AG09309 (cell line): ENCODE measurements at regions not wholly inside any gene's neighbourhood (a gene's known extent, or its start where the extent isn't known, plus 50 kb on each side); places are given as distances from the start of the nearest gene placed in this dataset.

Source experiments
- DNase-seq: peaks from one replicate; pipeline ENCODE4 v3.0.0-alpha.2; 2010; ENCODE audit warnings: low read depth
- H3K4me3 ChIP-seq: 2 replicates; pipeline ENCODE4 v1.5.1; 2011; ENCODE audit warnings: mild to moderate bottlenecking, low read depth, low read length, moderate library complexity; ENCODE audit not compliant: control insufficient read depth
- TF ChIP-seq, protein P1 (sequence below): IDR thresholded peaks from 2 replicates; pipeline ENCODE4 v1.5.1; 2011; ENCODE audit warnings: mild to moderate bottlenecking, low read depth, low read length, inconsistent platforms; ENCODE audit not compliant: insufficient read depth, control insufficient read depth; ENCODE audit errors: missing control alignments

DNA sequence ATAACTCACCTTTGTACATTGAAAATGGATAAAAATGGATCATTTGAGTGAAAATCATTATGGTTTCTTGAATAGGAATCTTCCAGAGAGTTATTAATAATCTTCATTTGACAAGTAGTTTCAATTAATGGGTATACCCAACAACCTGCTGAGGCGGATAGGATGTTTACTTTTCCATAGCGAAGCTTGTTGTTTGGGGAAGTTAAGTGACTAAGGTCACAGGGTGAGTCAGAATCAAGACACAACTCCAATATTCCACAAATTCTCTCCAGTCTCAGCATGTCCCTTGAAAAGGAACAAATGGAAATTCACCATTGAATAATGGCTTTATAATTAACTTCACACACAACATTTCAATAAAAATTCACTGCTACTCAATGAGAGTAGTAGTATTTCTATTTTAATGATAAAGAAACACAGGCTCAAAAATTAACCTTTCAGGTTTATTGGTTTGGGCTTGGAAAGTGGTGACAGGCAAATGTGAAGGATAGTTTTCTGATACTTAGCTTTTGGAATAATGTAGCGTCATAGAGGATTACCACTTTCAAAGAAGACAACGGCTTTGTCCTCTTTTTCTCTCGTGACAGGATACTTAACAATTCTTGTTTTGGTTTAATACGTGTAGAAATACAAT is 211.3 kb downstream of the GPD2 start:
- no peak for DNase-seq
- no peak overlapping the region for H3K4me3 ChIP-seq
- TF ChIP-seq, protein P1, sequence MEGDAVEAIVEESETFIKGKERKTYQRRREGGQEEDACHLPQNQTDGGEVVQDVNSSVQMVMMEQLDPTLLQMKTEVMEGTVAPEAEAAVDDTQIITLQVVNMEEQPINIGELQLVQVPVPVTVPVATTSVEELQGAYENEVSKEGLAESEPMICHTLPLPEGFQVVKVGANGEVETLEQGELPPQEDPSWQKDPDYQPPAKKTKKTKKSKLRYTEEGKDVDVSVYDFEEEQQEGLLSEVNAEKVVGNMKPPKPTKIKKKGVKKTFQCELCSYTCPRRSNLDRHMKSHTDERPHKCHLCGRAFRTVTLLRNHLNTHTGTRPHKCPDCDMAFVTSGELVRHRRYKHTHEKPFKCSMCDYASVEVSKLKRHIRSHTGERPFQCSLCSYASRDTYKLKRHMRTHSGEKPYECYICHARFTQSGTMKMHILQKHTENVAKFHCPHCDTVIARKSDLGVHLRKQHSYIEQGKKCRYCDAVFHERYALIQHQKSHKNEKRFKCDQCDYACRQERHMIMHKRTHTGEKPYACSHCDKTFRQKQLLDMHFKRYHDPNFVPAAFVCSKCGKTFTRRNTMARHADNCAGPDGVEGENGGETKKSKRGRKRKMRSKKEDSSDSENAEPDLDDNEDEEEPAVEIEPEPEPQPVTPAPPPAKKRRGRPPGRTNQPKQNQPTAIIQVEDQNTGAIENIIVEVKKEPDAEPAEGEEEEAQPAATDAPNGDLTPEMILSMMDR = no peak

DNA sequence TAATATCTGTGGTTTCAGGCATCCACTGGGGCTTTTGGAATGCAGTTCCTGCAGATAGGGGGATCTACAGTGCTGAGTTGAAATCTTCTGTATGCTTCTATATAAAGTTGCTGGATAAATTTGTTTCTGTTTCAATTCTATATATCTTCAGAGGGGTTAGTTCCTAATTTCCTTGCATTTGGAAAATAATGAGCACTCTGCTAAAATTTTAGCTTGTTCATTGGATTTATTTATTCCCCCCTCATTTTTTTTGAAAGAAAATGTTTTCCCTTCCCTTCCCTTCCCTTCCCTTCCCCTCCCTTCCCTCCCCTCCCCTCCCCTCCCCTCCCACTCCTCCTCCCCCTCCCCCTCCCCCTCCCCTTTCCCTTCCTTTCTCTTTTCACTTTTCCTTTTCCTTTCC is 212.3 kb downstream of the GPD2 start:
- TF ChIP-seq, protein P1 = no peak
- no peak for DNase-seq
- H3K4me3 ChIP-seq = no peak overlapping the region

DNA sequence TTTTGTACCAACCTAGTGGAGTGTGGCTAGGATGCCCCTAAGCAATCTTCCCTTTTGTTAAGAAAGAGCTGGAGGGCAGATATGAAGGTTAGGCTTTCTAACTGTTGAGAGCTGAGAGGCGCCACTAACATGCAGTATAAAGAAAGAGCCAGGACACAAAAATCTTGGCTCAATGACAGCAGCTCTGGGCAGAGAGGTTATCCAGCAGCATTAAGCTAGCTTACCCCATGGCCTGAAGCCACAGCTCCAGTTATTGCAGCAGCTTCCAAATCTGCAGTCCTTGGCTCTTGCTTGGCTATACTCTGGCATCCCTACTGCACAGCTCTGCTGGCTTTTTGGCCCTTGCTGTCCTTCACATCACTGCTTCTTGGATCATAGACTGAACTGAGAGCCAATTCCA is 213.4 kb downstream of the GPD2 start:
- DNase-seq = no peak
- TF ChIP-seq, protein P1 = no peak
- no peak overlapping the region for H3K4me3 ChIP-seq

DNA sequence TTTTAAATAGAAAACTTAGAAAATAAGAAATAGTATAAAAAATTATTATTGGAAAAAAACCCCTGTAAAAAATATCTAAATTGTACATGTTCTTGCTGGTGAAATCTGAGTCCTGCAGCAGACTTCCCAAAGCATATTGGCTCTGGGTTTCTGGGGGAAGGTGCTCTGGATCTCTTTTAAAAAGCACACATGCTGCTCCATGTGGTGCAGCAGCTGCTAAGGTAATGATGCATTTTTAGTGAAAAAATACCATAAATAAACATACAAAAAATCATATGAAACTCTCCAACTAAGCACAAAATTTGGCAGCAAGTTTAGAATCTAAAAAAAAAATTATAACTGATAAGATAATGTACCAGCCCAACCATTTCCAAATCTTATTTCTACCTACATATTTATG is 216.5 kb downstream of the GPD2 start:
- TF ChIP-seq, protein P1 = no peak
- no peak overlapping the region for H3K4me3 ChIP-seq
- no peak for DNase-seq

DNA sequence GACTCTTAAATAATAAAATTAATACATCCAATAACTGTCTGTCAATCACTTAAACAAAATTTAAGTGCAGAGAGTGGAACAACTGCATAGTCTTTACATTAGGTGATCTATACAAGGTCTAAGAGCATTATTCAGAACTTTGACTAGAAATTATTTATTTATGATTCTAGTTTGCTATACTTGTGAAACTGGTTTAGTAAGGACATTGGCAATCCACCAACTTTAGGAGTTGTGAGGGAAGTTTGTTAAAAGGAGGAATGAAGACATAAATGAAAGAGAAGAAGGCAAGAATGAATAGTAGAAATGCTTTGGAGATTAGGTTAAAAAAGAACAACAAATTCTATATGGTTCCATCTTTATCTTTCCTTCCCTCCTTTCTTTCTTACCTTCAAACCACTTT is 217.5 kb downstream of the GPD2 start:
- DNase-seq = no peak
- no peak overlapping the region for H3K4me3 ChIP-seq
- TF ChIP-seq, protein P1 = no peak

DNA sequence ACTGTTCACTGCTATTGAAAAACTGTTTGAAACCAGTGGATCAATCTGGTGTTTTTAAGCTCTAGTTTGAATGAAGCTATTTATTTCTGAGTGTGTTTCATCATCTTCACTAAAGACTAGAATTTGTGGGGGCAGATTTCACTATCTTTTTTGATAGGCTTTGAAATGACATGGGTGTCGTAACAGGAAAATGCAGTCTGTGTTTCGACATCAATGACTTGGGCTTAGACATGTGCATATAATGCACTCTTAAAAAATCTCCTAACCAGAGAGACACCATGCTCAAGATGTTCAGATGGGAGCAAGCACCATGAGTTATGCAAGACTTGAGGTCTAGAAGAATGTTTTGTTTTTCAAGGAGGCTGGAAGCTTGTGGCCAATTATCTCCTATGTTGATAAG is 221.6 kb downstream of the GPD2 start:
- no peak overlapping the region for H3K4me3 ChIP-seq
- no peak for DNase-seq
- TF ChIP-seq, protein P1 = no peak

DNA sequence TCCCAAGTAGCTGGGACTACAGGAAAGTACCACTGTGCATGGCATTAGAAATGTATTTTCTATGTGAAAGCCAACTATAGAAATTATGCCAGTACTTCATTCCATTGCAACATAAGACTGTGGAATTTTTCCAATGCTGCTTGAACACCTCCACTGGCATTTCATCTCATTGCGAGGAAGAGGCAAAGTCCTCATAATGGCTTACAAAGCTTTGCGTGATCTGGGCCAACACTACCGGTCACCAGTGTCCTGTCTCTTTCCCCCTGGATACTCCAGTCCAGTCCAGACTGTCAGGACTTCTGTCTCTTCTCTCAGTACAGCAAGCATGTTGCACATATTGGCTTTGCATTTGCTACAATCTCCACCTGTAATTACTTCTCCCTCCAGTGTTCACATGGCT is 223.5 kb downstream of the GPD2 start:
- no peak for DNase-seq
- TF ChIP-seq, protein P1 = no peak

More for the DNA sequence above, 223.5 kb downstream of the GPD2 start:
- no peak overlapping the region for H3K4me3 ChIP-seq
